ENCODE measurements at regions not wholly inside any gene's neighbourhood (a gene's known extent, or its start where the extent isn't known, plus 50 kb on each side); places are given as distances from the start of the nearest gene placed in this dataset.

- WGBS (ENCODE audit: insufficient coverage, insufficient read length) = no CpG with 5 or more reads among the region's 4 CpGs
- H3K36me3 ChIP-seq (ENCODE audit: control insufficient read depth, insufficient read depth, low read length) = no peaks in the 10 kb centered on the region
Measured at GRCh38 chr14:98382662-98383061, 889.3 kb downstream of the BCL11B start.

DNA sequence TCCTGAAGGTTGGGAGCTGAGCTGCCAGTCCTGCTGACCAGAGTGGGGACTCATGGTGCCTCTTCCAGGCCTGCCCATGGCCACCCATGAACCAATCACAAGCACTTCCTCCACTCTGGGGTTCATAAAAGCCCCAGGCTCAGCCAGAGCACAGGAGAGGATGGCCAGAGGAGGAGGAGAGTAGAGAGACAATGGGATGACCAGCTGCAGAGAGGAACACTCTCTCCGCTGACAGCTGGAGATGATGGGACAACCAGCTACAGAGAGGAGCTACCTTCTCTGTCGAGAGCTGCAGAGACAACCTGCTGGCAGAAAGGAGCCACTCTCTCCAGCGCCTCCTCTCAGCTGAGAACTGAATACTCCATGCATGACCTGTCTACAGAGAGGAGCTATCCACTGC is 886.1 kb downstream of the BCL11B start:
- no CpG with 5 or more reads among the region's 3 CpGs for WGBS (ENCODE audit: insufficient coverage, insufficient read length)
- DNase-seq (ENCODE audit: low read depth, low spot score) = no peak
- no peaks in the 10 kb centered on the region for H3K9me3 ChIP-seq (ENCODE audit: control insufficient read depth, insufficient read depth, low read length)
- no peaks in the 10 kb centered on the region for H3K36me3 ChIP-seq (ENCODE audit: control insufficient read depth, insufficient read depth, low read length)
- no peak overlapping the region for H3K27ac ChIP-seq (ENCODE audit: low read length)
- H3K4me3 ChIP-seq (ENCODE audit: low read length) = no peak overlapping the region
- H3K4me1 ChIP-seq (ENCODE audit: control insufficient read depth, insufficient read depth, low read length) = no peaks in the 10 kb centered on the region
- no peaks in the 10 kb centered on the region for H3K27me3 ChIP-seq (ENCODE audit: control insufficient read depth, insufficient read depth, low read length)

More at GRCh38 chr14:98382662-98383061, 889.3 kb downstream of the BCL11B start:
- Histone ChIP-seq H3K9me3 (ENCODE audit: control insufficient read depth, insufficient read depth, low read length) (no peaks in the 10 kb centered on the region), H3K27me3 (ENCODE audit: control insufficient read depth, insufficient read depth, low read length) (no peaks in the 10 kb centered on the region), H3K4me1 (ENCODE audit: control insufficient read depth, insufficient read depth, low read length) (no peaks in the 10 kb centered on the region), H3K27ac (ENCODE audit: low read length) (no peak overlapping the region), H3K4me3 (ENCODE audit: low read length) (no peak overlapping the region)
- no peak for DNase-seq (ENCODE audit: low read depth, low spot score)

- no CpG with 5 or more reads among the region's 3 CpGs for WGBS (ENCODE audit: insufficient coverage, insufficient read length)
- DNase-seq (ENCODE audit: low read depth, low spot score) = no peak
- Histone ChIP-seq H3K4me3 (ENCODE audit: low read length) (no peak overlapping the region), H3K36me3 (ENCODE audit: control insufficient read depth, insufficient read depth, low read length) (no peaks in the 10 kb centered on the region), H3K27me3 (ENCODE audit: control insufficient read depth, insufficient read depth, low read length) (no peaks in the 10 kb centered on the region), H3K4me1 (ENCODE audit: control insufficient read depth, insufficient read depth, low read length) (no peaks in the 10 kb centered on the region), H3K9me3 (ENCODE audit: control insufficient read depth, insufficient read depth, low read length) (no peaks in the 10 kb centered on the region), H3K27ac (ENCODE audit: low read length) (no peak overlapping the region)
Measured at GRCh38 chr14:98391061-98391460, 880.9 kb downstream of the BCL11B start.

DNA sequence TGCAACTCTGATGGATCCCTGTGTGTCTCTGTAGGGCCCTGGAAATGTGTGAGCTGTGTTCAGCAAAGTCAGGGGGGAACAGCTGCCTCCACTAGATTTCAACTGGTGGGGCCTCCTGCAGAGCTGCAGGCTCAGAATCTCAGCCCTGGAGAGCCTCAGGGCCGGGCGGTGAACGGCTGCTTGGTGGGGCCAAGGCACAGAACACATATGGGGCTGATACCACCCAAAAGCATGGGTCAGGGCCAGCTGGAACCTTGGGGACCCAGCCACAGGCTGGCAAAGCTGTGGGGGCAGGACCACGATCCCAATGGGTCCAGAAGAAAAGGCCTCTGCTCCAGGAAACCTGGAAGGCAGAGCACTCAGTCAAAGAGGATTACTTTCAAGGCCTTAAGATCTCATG is 878.5 kb downstream of the BCL11B start:
- DNase-seq (ENCODE audit: low read depth, low spot score) = no peak
- H3K4me3 ChIP-seq (ENCODE audit: low read length) = no peak overlapping the region
- peaks cover 1% of the 10 kb centered on the region; the same call in 1 of the 2 replicates for H3K9me3 ChIP-seq (ENCODE audit: control insufficient read depth, insufficient read depth, low read length)
- H3K27me3 ChIP-seq (ENCODE audit: control insufficient read depth, insufficient read depth, low read length) = no peaks in the 10 kb centered on the region
- no peaks in the 10 kb centered on the region for H3K36me3 ChIP-seq (ENCODE audit: control insufficient read depth, insufficient read depth, low read length)
- no peaks in the 10 kb centered on the region for H3K4me1 ChIP-seq (ENCODE audit: control insufficient read depth, insufficient read depth, low read length)
- no peak overlapping the region for H3K27ac ChIP-seq (ENCODE audit: low read length)
- WGBS (ENCODE audit: insufficient coverage, insufficient read length) = no CpG with 5 or more reads among the region's 4 CpGs

DNA sequence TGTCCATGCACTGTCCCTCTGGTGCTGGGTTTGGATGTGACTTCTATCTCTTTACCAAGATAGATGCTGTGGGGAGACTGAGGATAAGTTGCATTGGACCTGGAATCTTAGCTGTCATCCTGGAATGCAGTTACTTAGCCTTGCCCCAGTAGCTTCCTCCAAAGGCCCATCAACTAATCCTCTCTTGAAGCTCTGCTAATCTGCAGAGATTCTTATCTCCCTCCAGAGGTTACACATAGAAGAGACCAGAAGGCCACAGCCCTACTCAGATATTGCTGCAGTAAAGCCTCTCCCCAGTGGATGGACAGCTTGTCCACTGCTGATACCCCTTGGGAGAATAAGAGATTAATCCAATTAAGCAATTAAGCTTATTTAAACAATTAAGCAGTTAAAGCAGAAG is 867.2 kb downstream of the BCL11B start:
- Histone ChIP-seq H3K4me1 (ENCODE audit: control insufficient read depth, insufficient read depth, low read length) (no peaks in the 10 kb centered on the region), H3K27me3 (ENCODE audit: control insufficient read depth, insufficient read depth, low read length) (no peaks in the 10 kb centered on the region), H3K27ac (ENCODE audit: low read length) (no peak overlapping the region), H3K36me3 (ENCODE audit: control insufficient read depth, insufficient read depth, low read length) (no peaks in the 10 kb centered on the region), H3K4me3 (ENCODE audit: low read length) (no peak overlapping the region), H3K9me3 (ENCODE audit: control insufficient read depth, insufficient read depth, low read length) (no peaks in the 10 kb centered on the region)
- DNase-seq (ENCODE audit: low read depth, low spot score) = no peak

DNA sequence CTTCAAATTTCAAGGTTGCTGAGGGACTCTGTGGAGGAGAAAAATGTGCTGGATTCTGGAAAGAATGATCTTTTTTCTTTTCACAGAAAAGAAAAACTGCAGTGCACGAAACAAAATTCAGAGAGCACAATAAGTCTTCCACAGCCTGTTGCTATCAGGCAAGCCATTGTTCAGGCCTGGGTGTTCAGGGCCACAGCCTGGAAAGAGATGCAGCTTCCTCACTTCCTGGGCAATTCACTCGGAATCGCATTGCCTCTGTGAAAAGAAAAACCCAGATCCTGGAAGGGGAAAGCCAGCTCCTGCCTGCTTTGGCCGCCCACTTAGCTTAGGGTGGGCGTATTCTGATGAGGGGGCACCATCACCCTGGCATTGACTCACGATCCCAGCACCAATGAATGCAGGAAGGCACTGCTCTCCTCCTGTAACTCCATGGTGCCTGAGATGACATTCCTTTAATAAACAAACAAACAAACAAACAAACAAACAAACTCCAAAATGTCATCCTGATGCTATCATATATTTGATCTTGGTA is 863.9 kb downstream of the BCL11B start:
- Histone ChIP-seq H3K36me3 (ENCODE audit: control insufficient read depth, insufficient read depth, low read length) (no peaks in the 10 kb centered on the region), H3K27ac (ENCODE audit: low read length) (no peak overlapping the region), H3K27me3 (ENCODE audit: control insufficient read depth, insufficient read depth, low read length) (no peaks in the 10 kb centered on the region), H3K4me1 (ENCODE audit: control insufficient read depth, insufficient read depth, low read length) (no peaks in the 10 kb centered on the region), H3K9me3 (ENCODE audit: control insufficient read depth, insufficient read depth, low read length) (no peaks in the 10 kb centered on the region), H3K4me3 (ENCODE audit: low read length) (no peak overlapping the region)
- WGBS (ENCODE audit: insufficient coverage, insufficient read length) = no CpG with 5 or more reads among the region's 6 CpGs
- no peak for DNase-seq (ENCODE audit: low read depth, low spot score)

DNA sequence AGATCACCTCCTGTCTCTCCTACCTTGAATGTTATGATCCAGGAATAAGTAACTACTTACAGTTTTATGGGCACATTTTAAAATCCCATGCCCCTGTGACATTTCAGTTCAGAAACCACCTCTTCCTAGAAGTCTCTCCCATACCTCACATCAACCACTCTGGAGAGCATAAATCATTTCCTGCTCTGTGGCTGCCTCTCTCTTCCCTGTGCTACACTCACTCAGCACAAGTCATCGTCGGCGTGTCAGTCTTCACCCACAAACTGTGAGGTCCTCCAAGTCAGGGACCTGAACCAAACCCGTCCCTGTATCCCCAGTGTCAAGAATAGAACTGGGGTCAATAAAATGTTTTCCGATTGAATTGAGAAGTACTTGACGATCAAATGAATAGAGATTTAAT is 863.3 kb downstream of the BCL11B start:
- Histone ChIP-seq H3K4me1 (ENCODE audit: control insufficient read depth, insufficient read depth, low read length) (no peaks in the 10 kb centered on the region), H3K4me3 (ENCODE audit: low read length) (no peak overlapping the region), H3K9me3 (ENCODE audit: control insufficient read depth, insufficient read depth, low read length) (no peaks in the 10 kb centered on the region), H3K36me3 (ENCODE audit: control insufficient read depth, insufficient read depth, low read length) (no peaks in the 10 kb centered on the region), H3K27me3 (ENCODE audit: control insufficient read depth, insufficient read depth, low read length) (no peaks in the 10 kb centered on the region), H3K27ac (ENCODE audit: low read length) (no peak overlapping the region)
- no peak for DNase-seq (ENCODE audit: low read depth, low spot score)
- no CpG with 5 or more reads among the region's 6 CpGs for WGBS (ENCODE audit: insufficient coverage, insufficient read length)

- H3K9me3 ChIP-seq (ENCODE audit: control insufficient read depth, insufficient read depth, low read length) = no peaks in the 10 kb centered on the region
Measured at GRCh38 chr14:98411154-98411553, 860.8 kb downstream of the BCL11B start.

DNA sequence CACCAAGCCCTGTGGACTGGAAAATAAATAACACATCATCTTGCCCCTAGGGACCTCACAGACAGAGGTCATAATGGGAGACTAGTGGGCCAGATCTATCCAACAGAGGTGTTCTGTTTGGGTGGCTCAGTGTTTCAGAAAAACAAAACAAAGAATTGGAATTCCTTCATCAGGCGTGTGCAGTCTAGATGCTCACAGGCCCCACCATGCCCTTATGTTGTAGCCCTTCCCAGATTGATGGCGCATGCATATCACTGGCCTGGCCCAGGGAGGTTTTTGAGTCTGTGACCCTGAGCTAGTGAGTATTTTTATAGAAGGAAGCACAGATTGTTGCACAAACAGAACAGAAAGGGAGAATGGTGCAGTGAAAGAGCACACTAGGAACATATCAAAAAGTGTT is 859.6 kb downstream of the BCL11B start:
- no CpG with 5 or more reads among the region's 2 CpGs for WGBS (ENCODE audit: insufficient coverage, insufficient read length)
- no peaks in the 10 kb centered on the region for H3K36me3 ChIP-seq (ENCODE audit: control insufficient read depth, insufficient read depth, low read length)
- H3K9me3 ChIP-seq (ENCODE audit: control insufficient read depth, insufficient read depth, low read length) = no peaks in the 10 kb centered on the region
- no peak for DNase-seq (ENCODE audit: low read depth, low spot score)
- H3K27ac ChIP-seq (ENCODE audit: low read length) = no peak overlapping the region
- no peaks in the 10 kb centered on the region for H3K27me3 ChIP-seq (ENCODE audit: control insufficient read depth, insufficient read depth, low read length)
- H3K4me3 ChIP-seq (ENCODE audit: low read length) = no peak overlapping the region
- H3K4me1 ChIP-seq (ENCODE audit: control insufficient read depth, insufficient read depth, low read length) = no peaks in the 10 kb centered on the region

More at GRCh38 chr14:98411154-98411553, 860.8 kb downstream of the BCL11B start:
- Histone ChIP-seq H3K36me3 (ENCODE audit: control insufficient read depth, insufficient read depth, low read length) (no peaks in the 10 kb centered on the region), H3K4me3 (ENCODE audit: low read length) (no peak overlapping the region), H3K27me3 (ENCODE audit: control insufficient read depth, insufficient read depth, low read length) (no peaks in the 10 kb centered on the region), H3K4me1 (ENCODE audit: control insufficient read depth, insufficient read depth, low read length) (no peaks in the 10 kb centered on the region), H3K27ac (ENCODE audit: low read length) (no peak overlapping the region)
- DNase-seq (ENCODE audit: low read depth, low spot score) = no peak
- no CpG with 5 or more reads among the region's 8 CpGs for WGBS (ENCODE audit: insufficient coverage, insufficient read length)

GRCh38 chr14:98415766-98416165 is 856.2 kb downstream of the BCL11B start:
- no CpG with 5 or more reads among the region's 6 CpGs for WGBS (ENCODE audit: insufficient coverage, insufficient read length)
- no peak overlapping the region for H3K4me3 ChIP-seq (ENCODE audit: low read length)
- no peaks in the 10 kb centered on the region for H3K36me3 ChIP-seq (ENCODE audit: control insufficient read depth, insufficient read depth, low read length)
- no peaks in the 10 kb centered on the region for H3K4me1 ChIP-seq (ENCODE audit: control insufficient read depth, insufficient read depth, low read length)
- DNase-seq (ENCODE audit: low read depth, low spot score) = no peak
- H3K9me3 ChIP-seq (ENCODE audit: control insufficient read depth, insufficient read depth, low read length) = no peaks in the 10 kb centered on the region
- no peak overlapping the region for H3K27ac ChIP-seq (ENCODE audit: low read length)
- H3K27me3 ChIP-seq (ENCODE audit: control insufficient read depth, insufficient read depth, low read length) = no peaks in the 10 kb centered on the region

DNA sequence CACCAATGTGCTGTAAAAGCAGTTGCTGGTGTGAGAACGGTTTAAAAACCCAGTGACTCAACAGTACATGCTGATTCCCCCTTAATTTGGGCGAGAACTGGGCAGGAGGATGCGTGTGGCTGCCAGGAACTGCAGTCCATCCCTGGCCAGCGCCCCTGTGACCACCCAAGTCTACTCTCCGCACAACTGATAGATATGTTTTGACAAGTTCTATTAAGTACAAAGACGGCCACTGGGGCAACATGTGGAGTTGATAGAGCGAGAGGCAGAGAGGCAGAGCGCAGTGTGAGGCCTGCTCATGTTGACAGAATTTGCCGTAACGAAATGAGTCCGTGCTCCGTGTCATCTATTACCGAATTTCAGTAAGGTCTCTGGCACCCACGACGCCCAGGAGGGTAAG is 855.0 kb downstream of the BCL11B start:
- no peak for DNase-seq (ENCODE audit: low read depth, low spot score)
- Histone ChIP-seq H3K9me3 (ENCODE audit: control insufficient read depth, insufficient read depth, low read length) (no peaks in the 10 kb centered on the region), H3K4me1 (ENCODE audit: control insufficient read depth, insufficient read depth, low read length) (no peaks in the 10 kb centered on the region), H3K36me3 (ENCODE audit: control insufficient read depth, insufficient read depth, low read length) (no peaks in the 10 kb centered on the region), H3K27ac (ENCODE audit: low read length) (no peak overlapping the region), H3K4me3 (ENCODE audit: low read length) (no peak overlapping the region), H3K27me3 (ENCODE audit: control insufficient read depth, insufficient read depth, low read length) (no peaks in the 10 kb centered on the region; the same call in 1 of the 2 replicates)
- no CpG with 5 or more reads among the region's 15 CpGs for WGBS (ENCODE audit: insufficient coverage, insufficient read length)
